ENCODE measurements at regions not wholly inside any gene's neighbourhood (a gene's known extent, or its start where the extent isn't known, plus 50 kb on each side); places are given as distances from the start of the nearest gene placed in this dataset.

- no peak overlapping the region for H3K4me3 ChIP-seq (ENCODE audit: low read length)
- H3K9me3 ChIP-seq (ENCODE audit: control insufficient read depth, insufficient read depth, low read length) = no peaks in the 10 kb centered on the region
- ATAC-seq (no peak), DNase-seq (no peak)
- H3K4me1 Mint-ChIP-seq = no peaks in the 10 kb centered on the region
- H3K9me3 Mint-ChIP-seq = peaks cover 6 to 11% of the 10 kb centered on the region in 2 donors
- no peak overlapping the region for H3K27ac ChIP-seq (ENCODE audit: low read length)
- no peak overlapping the region for H3K27ac Mint-ChIP-seq
- no peaks in the 10 kb centered on the region for H3K4me1 ChIP-seq (ENCODE audit: control insufficient read depth, insufficient read depth, low read length)
- H3K27me3 ChIP-seq (ENCODE audit: control insufficient read depth, insufficient read depth, low read length) = no peaks in the 10 kb centered on the region
- H3K36me3 ChIP-seq (ENCODE audit: control insufficient read depth, insufficient read depth, low read length) = no peaks in the 10 kb centered on the region
- no peaks in the 10 kb centered on the region for H3K36me3 Mint-ChIP-seq
- no peaks in the 10 kb centered on the region for H3K27me3 Mint-ChIP-seq (ENCODE audit: low read depth in 2 of 2)
- intact Hi-C loops (cut with micrococcal nuclease) = no loop called here
- WGBS (ENCODE audit: insufficient coverage) = 62% methylated on average over 2 of the region's 2 CpGs
- H3K4me3 Mint-ChIP-seq = no peak overlapping the region
- TF ChIP-seq CTCF (IDR thresholded peaks at IDR 0.05) = no peak
Measured at GRCh38 chr3:55285156-55285555, 201.9 kb downstream of the WNT5A start.

- no peak for TF ChIP-seq CTCF (IDR thresholded peaks at IDR 0.05)
- no peak overlapping the region for H3K27ac ChIP-seq (ENCODE audit: low read length)
- Mint-ChIP-seq H3K9me3 (peaks cover 5 to 7% of the 10 kb centered on the region in 2 donors), H3K4me1 (no peaks in the 10 kb centered on the region), H3K36me3 (no peaks in the 10 kb centered on the region), H3K27ac (no peak overlapping the region), H3K27me3 (ENCODE audit: low read depth in 2 of 2) (no peaks in the 10 kb centered on the region), H3K4me3 (no peak overlapping the region)
- DNase-seq = no peak
- no peak for ATAC-seq
- H3K4me1 ChIP-seq (ENCODE audit: control insufficient read depth, insufficient read depth, low read length) = no peaks in the 10 kb centered on the region
- 71% methylated on average over 1 of the region's 2 CpGs for WGBS (ENCODE audit: insufficient coverage)
- no peak overlapping the region for H3K4me3 ChIP-seq (ENCODE audit: low read length)
- no peaks in the 10 kb centered on the region for H3K9me3 ChIP-seq (ENCODE audit: control insufficient read depth, insufficient read depth, low read length)
- no peaks in the 10 kb centered on the region for H3K36me3 ChIP-seq (ENCODE audit: control insufficient read depth, insufficient read depth, low read length)
- no peaks in the 10 kb centered on the region for H3K27me3 ChIP-seq (ENCODE audit: control insufficient read depth, insufficient read depth, low read length)
- intact Hi-C loops (cut with micrococcal nuclease) = no loop called here
Measured at GRCh38 chr3:55283441-55283925, 203.6 kb downstream of the WNT5A start.

GRCh38 chr3:55282994-55283393 lies 204.1 kb downstream of the WNT5A start:
- intact Hi-C loops (cut with micrococcal nuclease) = no loop called here
- H3K9me3 ChIP-seq (ENCODE audit: control insufficient read depth, insufficient read depth, low read length) = no peaks in the 10 kb centered on the region
- no peaks in the 10 kb centered on the region for H3K36me3 ChIP-seq (ENCODE audit: control insufficient read depth, insufficient read depth, low read length)
- H3K27me3 Mint-ChIP-seq (ENCODE audit: low read depth in 2 of 2) = no peaks in the 10 kb centered on the region
- no peak overlapping the region for H3K4me3 ChIP-seq (ENCODE audit: low read length)
- ATAC-seq (no peak), DNase-seq (no peak)
- no peaks in the 10 kb centered on the region for H3K4me1 Mint-ChIP-seq
- peaks cover 3 to 7% of the 10 kb centered on the region in 2 donors for H3K9me3 Mint-ChIP-seq
- no peaks in the 10 kb centered on the region for H3K36me3 Mint-ChIP-seq
- no peaks in the 10 kb centered on the region for H3K27me3 ChIP-seq (ENCODE audit: control insufficient read depth, insufficient read depth, low read length)
- no peaks in the 10 kb centered on the region for H3K4me1 ChIP-seq (ENCODE audit: control insufficient read depth, insufficient read depth, low read length)
- TF ChIP-seq CTCF (IDR thresholded peaks at IDR 0.05) = no peak
- 90% methylated on average over 4 of the region's 4 CpGs for WGBS (ENCODE audit: insufficient coverage)
- H3K27ac Mint-ChIP-seq = no peak overlapping the region
- H3K27ac ChIP-seq (ENCODE audit: low read length) = no peak overlapping the region
- no peak overlapping the region for H3K4me3 Mint-ChIP-seq

GRCh38 chr3:55272031-55272645 lies 215.0 kb downstream of the WNT5A start:
- intact Hi-C loops (cut with micrococcal nuclease) = no loop called here
- H3K27me3 Mint-ChIP-seq (ENCODE audit: low read depth in 2 of 2) = no peaks in the 10 kb centered on the region
- no peaks in the 10 kb centered on the region for H3K4me1 ChIP-seq (ENCODE audit: control insufficient read depth, insufficient read depth, low read length)
- no peak overlapping the region for H3K27ac Mint-ChIP-seq
- no peaks in the 10 kb centered on the region for H3K27me3 ChIP-seq (ENCODE audit: control insufficient read depth, insufficient read depth, low read length)
- no peak for TF ChIP-seq CTCF (IDR thresholded peaks at IDR 0.05)
- H3K9me3 ChIP-seq (ENCODE audit: control insufficient read depth, insufficient read depth, low read length) = no peaks in the 10 kb centered on the region
- 76% methylated on average over 2 of the region's 2 CpGs for WGBS (ENCODE audit: insufficient coverage)
- no peak overlapping the region for H3K4me3 ChIP-seq (ENCODE audit: low read length)
- ATAC-seq (no peak), DNase-seq (no peak)
- no peaks in the 10 kb centered on the region for H3K36me3 ChIP-seq (ENCODE audit: control insufficient read depth, insufficient read depth, low read length)
- H3K27ac ChIP-seq (ENCODE audit: low read length) = no peak overlapping the region
- no peaks in the 10 kb centered on the region for H3K4me1 Mint-ChIP-seq
- H3K36me3 Mint-ChIP-seq = no peaks in the 10 kb centered on the region
- H3K4me3 Mint-ChIP-seq = no peak overlapping the region
- H3K9me3 Mint-ChIP-seq = peaks cover 9 to 10% of the 10 kb centered on the region in 2 donors

All from natural killer cell (primary cell).